ENCODE measurements at regions not wholly inside any gene's neighbourhood (a gene's known extent, or its start where the extent isn't known, plus 50 kb on each side); places are given as distances from the start of the nearest gene placed in this dataset.
A peak's percentile ranks its signal among the peaks of the same experiment; 100 is the strongest.
"Not testable (repeated sequence)": the region's sequence is repeated elsewhere in the genome, so short reads cannot be mapped to it uniquely, and the experiment has no call there.

- DNase-seq (ENCODE audit: low spot score): no peak
- H3K4me3 ChIP-seq: no peak overlapping the region
- H3K27ac ChIP-seq: no peak overlapping the region
- H3K36me3 ChIP-seq: no peaks in the 10 kb centered on the region
- H3K9me3 ChIP-seq: no peaks in the 10 kb centered on the region
- no peaks in the 10 kb centered on the region for H3K4me1 ChIP-seq (ENCODE audit: control insufficient read depth in 1 of 2, low read depth in 2 of 2)
- ATAC-seq (ENCODE audit: insufficient number of reproducible peaks, low FRiP score, low read depth): no peak
- H3K27me3 ChIP-seq (replicated peaks; ENCODE audit: insufficient read depth): no peaks in the 10 kb centered on the region
- no peak for TF ChIP-seq CTCF (IDR thresholded peaks at IDR 0.05)
Measured at GRCh38 chr1:213448776-213449175, 397.7 kb downstream of the RPS6KC1 start.

DNA sequence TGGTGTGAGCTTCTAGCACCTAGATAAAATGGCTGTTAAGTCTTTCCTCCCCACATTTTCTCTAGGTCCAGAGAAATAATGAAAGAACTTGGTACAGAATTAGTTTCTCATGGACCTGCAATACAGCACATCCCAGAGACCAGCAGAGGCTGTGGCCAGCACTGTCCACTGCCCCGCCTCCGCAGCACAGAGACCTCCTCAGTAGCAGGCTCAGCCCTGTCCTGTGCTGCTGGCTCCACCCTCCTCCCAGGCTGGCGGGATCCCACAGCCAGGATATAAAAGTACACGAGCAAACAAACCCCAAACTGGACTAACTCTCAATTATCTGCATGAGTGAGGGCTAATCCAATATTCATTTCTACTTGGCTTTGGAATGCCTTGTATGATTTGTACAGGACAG lies 401.5 kb downstream of the RPS6KC1 start:
- DNase-seq (ENCODE audit: low spot score) (no peak), ATAC-seq (ENCODE audit: insufficient number of reproducible peaks, low FRiP score, low read depth) (no peak)
- no peak overlapping the region for H3K4me3 ChIP-seq
- no peaks in the 10 kb centered on the region for H3K27me3 ChIP-seq (replicated peaks; ENCODE audit: insufficient read depth)
- TF ChIP-seq CTCF (IDR thresholded peaks at IDR 0.05): no peak
- H3K36me3 ChIP-seq: no peaks in the 10 kb centered on the region
- no peaks in the 10 kb centered on the region for H3K9me3 ChIP-seq
- peaks cover 6 to 13% of the 10 kb centered on the region in 2 donors for H3K4me1 ChIP-seq (ENCODE audit: control insufficient read depth in 1 of 2, low read depth in 2 of 2)
- no peak overlapping the region for H3K27ac ChIP-seq

DNA sequence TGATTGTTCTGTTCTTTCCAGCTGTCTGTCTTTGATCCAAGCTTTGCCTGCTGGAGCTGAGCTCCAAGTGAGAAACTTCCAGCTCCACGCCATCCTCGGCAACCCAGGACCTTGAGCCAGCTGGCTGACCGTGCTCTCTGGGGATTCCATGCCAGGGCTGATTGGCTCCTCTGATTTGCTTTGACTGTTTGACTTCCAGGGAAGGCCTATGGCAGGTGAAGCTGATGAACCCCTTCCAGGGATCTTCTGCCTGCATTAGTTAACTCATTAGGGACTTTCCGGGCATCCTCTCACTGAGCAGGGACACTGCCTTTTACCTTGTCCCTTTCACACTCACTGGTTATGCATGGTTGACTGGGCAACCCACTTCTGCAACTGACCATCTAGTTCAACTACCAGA lies 406.1 kb downstream of the RPS6KC1 start:
- peak overlapping the region; percentile 83 to 85 for H3K27ac ChIP-seq

GRCh38 chr1:213457733-213458132 lies 406.7 kb downstream of the RPS6KC1 start:
- H3K9me3 ChIP-seq: no peaks in the 10 kb centered on the region
- TF ChIP-seq CTCF (IDR thresholded peaks at IDR 0.05): no peak
- ATAC-seq (ENCODE audit: insufficient number of reproducible peaks, low FRiP score, low read depth) (peak; percentile 74), DNase-seq (ENCODE audit: low spot score) (no peak)
- H3K27me3 ChIP-seq (replicated peaks; ENCODE audit: insufficient read depth): no peaks in the 10 kb centered on the region
- peak overlapping the region; percentile 83 to 85 for H3K27ac ChIP-seq
- H3K36me3 ChIP-seq: no peaks in the 10 kb centered on the region
- peak overlapping the region; percentile 39 for H3K4me3 ChIP-seq
- H3K4me1 ChIP-seq (ENCODE audit: control insufficient read depth in 1 of 2, low read depth in 2 of 2): peaks cover 10 to 22% of the 10 kb centered on the region in 2 donors

More for the DNA sequence above, 406.1 kb downstream of the RPS6KC1 start:
- ATAC-seq (ENCODE audit: insufficient number of reproducible peaks, low FRiP score, low read depth) (peak; percentile 87), DNase-seq (ENCODE audit: low spot score) (peak; percentile 26)
- peak overlapping the region; percentile 39 for H3K4me3 ChIP-seq
- H3K36me3 ChIP-seq: no peaks in the 10 kb centered on the region
- H3K9me3 ChIP-seq: no peaks in the 10 kb centered on the region
- H3K27me3 ChIP-seq (replicated peaks; ENCODE audit: insufficient read depth): no peaks in the 10 kb centered on the region
- peaks cover 10 to 22% of the 10 kb centered on the region in 2 donors for H3K4me1 ChIP-seq (ENCODE audit: control insufficient read depth in 1 of 2, low read depth in 2 of 2)
- TF ChIP-seq CTCF (IDR thresholded peaks at IDR 0.05): no peak

GRCh38 chr1:213462374-213462773 lies 411.3 kb downstream of the RPS6KC1 start:
- H3K36me3 ChIP-seq; H3K9me3 ChIP-seq; ATAC-seq (ENCODE audit: insufficient number of reproducible peaks, low FRiP score, low read depth); H3K4me3 ChIP-seq; DNase-seq (ENCODE audit: low spot score); H3K27me3 ChIP-seq (replicated peaks; ENCODE audit: insufficient read depth); H3K4me1 ChIP-seq (ENCODE audit: control insufficient read depth in 1 of 2, low read depth in 2 of 2); H3K27ac ChIP-seq: not testable (repeated sequence)

DNA sequence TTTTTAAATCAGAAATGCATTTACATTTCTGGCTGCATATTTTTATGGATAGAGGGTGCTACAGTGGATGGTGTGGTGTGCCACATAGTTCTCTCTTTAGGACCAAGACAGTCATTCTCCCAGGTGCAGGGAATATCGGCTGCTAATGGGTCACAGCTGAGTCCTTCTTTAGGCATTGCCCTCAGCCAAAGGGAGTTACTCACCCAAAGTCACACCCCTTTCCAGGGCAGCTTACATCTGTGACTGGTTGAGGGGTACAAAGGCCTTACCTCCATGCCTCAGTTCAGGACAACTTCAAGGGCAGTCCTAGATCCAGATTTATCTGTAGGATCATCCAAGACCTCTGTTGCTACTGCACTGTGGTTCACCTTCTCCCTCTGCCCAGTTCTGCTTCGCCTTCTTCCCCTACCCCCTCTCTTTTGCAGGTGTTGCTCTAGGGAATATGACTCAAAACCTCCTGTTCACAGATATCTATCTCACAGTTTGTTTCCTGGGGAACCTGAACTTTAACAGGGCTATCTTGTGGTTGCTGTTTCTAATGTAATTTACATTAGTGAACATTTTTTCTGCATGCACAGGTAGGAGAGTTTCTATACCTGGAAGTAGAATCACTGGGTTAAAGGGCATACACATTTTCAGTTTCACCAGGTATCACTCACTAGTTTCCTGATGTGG lies 413.9 kb downstream of the RPS6KC1 start:
- no peak for ATAC-seq (ENCODE audit: insufficient number of reproducible peaks, low FRiP score, low read depth)
- DNase-seq (ENCODE audit: low spot score): no peak
- no peaks in the 10 kb centered on the region for H3K27me3 ChIP-seq (replicated peaks; ENCODE audit: insufficient read depth)
- H3K27ac ChIP-seq: no peak overlapping the region
- no peak for TF ChIP-seq CTCF (IDR thresholded peaks at IDR 0.05)
- no peaks in the 10 kb centered on the region for H3K9me3 ChIP-seq
- H3K36me3 ChIP-seq: no peaks in the 10 kb centered on the region
- no peak overlapping the region for H3K4me3 ChIP-seq
- H3K4me1 ChIP-seq (ENCODE audit: control insufficient read depth in 1 of 2, low read depth in 2 of 2): no peaks in the 10 kb centered on the region

Measured in thoracic aorta (tissue), 2 donors.